HG03378 (cell line): ENCODE measurements at regions not wholly inside any gene's neighbourhood (a gene's known extent, or its start where the extent isn't known, plus 50 kb on each side); places are given as distances from the start of the nearest gene placed in this dataset.
"Not testable (repeated sequence)": the region's sequence is repeated elsewhere in the genome, so short reads cannot be mapped to it uniquely, and the experiment has no call there.

Source experiments
- ATAC-seq: cut with Tn5 transposase; IDR thresholded peaks from one replicate; pipeline ENCODE4 v1.9.1; 2021; ENCODE audit warnings: mild to moderate bottlenecking, moderate library complexity; ENCODE audit not compliant: unreplicated experiment

DNA sequence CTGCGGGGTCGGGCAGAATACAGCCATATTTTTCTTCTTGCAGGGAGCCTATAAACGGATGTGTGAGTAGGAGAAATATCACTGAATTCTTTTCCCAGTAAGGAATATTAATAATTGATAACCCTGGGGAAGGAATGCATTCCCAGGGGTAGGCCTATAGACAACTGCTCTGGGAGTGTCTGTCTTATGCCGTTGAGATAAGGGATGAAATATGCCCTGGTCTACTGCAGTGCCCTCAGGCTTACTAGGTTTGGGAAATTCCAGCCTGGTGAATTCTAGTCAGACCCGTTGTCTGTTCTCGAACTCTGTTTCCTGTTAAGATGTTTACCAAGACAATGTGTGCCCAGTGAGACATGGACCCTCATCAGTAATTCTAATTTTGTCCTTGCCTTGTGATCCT lies 1129.3 kb downstream of the ZPLD1 start:
- not testable (repeated sequence) for ATAC-seq

GRCh38 chr3:103585809-103586208 lies 1151.0 kb downstream of the ZPLD1 start:
- no peak for ATAC-seq

GRCh38 chr3:103589770-103590169 lies 1155.0 kb downstream of the ZPLD1 start:
- no peak for ATAC-seq

DNA sequence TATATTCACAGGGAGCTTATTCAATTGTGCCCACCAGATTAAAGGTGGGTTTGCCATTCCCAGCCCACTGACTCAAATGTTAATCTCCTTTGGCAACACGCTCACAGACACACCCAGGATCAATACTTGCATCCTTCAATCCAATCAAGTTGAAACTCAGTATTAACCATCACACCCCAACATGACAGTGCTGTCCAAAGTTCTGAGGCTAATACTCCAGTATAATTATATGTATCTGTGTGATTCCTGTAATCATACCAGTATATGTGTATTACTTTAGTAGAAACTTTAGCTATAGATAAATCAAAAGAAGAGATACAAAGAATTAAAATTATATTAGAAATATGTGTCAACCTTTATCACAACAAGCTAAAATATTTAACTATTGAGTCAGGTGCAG lies 1166.0 kb downstream of the ZPLD1 start:
- ATAC-seq = no peak

GRCh38 chr3:103601666-103602065 lies 1166.9 kb downstream of the ZPLD1 start:
- no peak for ATAC-seq

- ATAC-seq = no peak
Measured at GRCh38 chr3:103609472-103609871, 1174.7 kb downstream of the ZPLD1 start.

- no peak for ATAC-seq
Measured at GRCh38 chr3:103613397-103614156, 1178.8 kb downstream of the ZPLD1 start.

- ATAC-seq = no peak
Measured at GRCh38 chr3:103614719-103615118, 1179.9 kb downstream of the ZPLD1 start.

- no peak for ATAC-seq
Measured at GRCh38 chr3:103617961-103618360, 1183.1 kb downstream of the ZPLD1 start.

- ATAC-seq = no peak
Measured at GRCh38 chr3:103624271-103624670, 1189.5 kb downstream of the ZPLD1 start.

- ATAC-seq = no peak
Measured at GRCh38 chr3:103629391-103629790, 1194.6 kb downstream of the ZPLD1 start.

DNA sequence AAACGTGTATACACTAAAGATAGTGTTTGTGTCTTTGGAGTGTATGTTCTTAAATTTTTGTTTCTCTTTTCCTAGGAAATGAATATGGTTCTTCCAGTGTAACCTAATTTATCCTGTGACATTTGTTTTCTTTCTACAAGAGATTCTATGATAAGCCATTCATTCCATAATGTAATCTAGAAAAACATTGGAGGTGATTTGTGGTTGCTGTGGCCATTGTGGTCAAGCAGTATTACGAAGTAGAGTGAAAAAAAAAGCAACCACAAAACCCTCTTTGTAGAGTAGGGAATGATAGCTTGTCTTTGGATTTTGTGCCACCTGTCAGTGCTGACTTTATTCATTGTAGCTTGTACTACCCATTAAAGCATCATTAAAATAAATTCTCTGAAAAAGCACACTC lies 1209.6 kb downstream of the ZPLD1 start:
- ATAC-seq = no peak

GRCh38 chr3:103653996-103654395 lies 1219.2 kb downstream of the ZPLD1 start:
- ATAC-seq = no peak

GRCh38 chr3:103657756-103658155 lies 1222.9 kb downstream of the ZPLD1 start:
- ATAC-seq = no peak

GRCh38 chr3:103660810-103661209 lies 1226.0 kb downstream of the ZPLD1 start:
- ATAC-seq = no peak

- no peak for ATAC-seq
Measured at GRCh38 chr3:103662591-103662990, 1227.8 kb downstream of the ZPLD1 start.

DNA sequence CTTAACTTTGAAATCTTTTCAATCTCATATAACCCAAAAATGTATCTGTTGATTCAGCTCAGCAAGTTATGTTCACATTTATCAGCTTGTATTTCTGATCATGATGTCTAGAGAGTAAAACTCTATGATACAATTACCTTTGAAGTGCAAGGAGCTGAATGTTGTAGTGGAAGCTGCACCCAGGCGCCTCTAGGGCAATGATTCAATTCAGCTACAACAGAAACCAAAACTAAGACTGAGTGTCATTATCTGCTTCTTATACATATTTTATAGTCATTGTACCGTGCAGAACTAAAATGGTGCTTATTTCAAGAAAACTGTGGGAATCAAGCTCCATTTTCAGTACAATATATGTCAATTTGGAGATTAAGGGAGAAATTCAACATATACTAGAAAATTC lies 1237.5 kb downstream of the ZPLD1 start:
- ATAC-seq = no peak

GRCh38 chr3:103684904-103685303 lies 1250.1 kb downstream of the ZPLD1 start:
- no peak for ATAC-seq

GRCh38 chr3:103685939-103686338 lies 1251.1 kb downstream of the ZPLD1 start:
- ATAC-seq = no peak

DNA sequence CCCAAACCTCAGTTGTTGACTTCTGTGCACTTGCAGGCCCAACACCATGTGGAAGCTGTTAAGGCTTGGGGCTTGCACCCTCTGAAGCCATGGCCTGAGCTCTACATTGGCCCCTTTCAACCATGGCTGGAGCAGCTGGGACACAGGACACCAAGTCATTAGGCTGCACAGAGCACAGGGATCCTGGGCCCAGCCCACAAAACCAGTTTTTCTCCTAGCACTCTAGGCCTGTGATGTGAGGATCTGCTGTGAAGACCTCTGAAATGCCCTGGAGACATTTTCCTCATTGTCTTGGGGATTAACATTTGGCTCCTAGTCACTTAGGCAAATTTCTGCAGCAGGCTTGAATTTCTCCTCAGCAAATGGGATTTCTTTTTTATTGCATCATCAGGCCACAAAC lies 1255.7 kb downstream of the ZPLD1 start:
- ATAC-seq = no peak

- ATAC-seq = no peak
Measured at GRCh38 chr3:103693831-103694230, 1259.0 kb downstream of the ZPLD1 start.

DNA sequence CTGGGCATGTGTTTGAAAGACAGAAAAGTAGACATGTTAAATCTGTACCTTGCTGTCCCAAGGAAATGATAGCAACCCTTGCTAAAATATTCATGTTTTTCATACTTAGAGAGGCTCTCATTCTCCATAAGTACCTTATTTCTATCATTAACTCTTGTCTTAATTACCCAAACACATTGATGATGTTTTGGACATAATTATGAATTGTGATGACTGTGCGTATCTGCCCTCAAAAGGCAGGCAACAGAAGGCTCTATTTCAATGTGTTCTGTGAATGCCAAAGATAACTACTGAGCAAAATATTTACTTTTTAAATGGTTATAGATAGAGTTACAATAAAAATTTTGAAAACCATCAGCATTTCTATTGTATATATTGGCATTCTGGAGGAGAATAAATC lies 1263.8 kb downstream of the ZPLD1 start:
- ATAC-seq = no peak

DNA sequence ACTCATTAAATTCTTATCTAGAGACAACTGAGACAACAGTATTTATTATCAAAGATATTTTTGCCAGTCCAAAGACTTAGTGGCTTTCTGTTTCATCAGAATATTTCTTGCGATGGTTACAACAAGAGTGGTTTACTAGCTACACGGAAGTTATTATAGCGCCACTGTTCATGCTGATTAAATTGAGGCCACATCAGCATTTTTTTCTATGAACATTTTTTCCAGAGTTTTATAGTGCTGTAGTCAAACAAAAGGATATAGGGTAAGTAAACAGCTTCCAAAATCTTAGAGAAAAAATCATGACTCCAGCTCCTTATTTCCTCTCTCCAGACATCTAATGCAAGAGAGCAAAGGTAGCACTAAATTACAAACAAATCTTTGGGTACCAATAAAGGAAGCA lies 1264.4 kb downstream of the ZPLD1 start:
- no peak for ATAC-seq
